NOMO-1 treated with dmso at 0.1 percent for 144 hours (cell line): ENCODE measurements at regions not wholly inside any gene's neighbourhood (a gene's known extent, or its start where the extent isn't known, plus 50 kb on each side); places are given as distances from the start of the nearest gene placed in this dataset.

Experiments
- DNase-seq: peaks from one replicate; lab custom pipeline; 2025; ENCODE audit not compliant: unreplicated experiment; lab: John Stamatoyannopoulos, UW

- no peak for DNase-seq
Measured at GRCh38 chr7:118671149-118671548, 446.6 kb downstream of the ANKRD7 start.

- no peak for DNase-seq
Measured at GRCh38 chr7:118684796-118685195, 460.3 kb downstream of the ANKRD7 start.

GRCh38 chr7:118689403-118689802, 464.9 kb downstream of the ANKRD7 start:
- DNase-seq: no peak

GRCh38 chr7:118696879-118697278, 472.4 kb downstream of the ANKRD7 start:
- no peak for DNase-seq

- no peak for DNase-seq
Measured at GRCh38 chr7:118699222-118699621, 474.7 kb downstream of the ANKRD7 start.

GRCh38 chr7:118708741-118709140, 484.2 kb downstream of the ANKRD7 start:
- no peak for DNase-seq

GRCh38 chr7:118711688-118712087, 487.2 kb downstream of the ANKRD7 start:
- DNase-seq: no peak

GRCh38 chr7:118713039-118713438, 488.5 kb downstream of the ANKRD7 start:
- no peak for DNase-seq

GRCh38 chr7:118720632-118721031, 496.1 kb downstream of the ANKRD7 start:
- DNase-seq: no peak

GRCh38 chr7:118731854-118732253, 507.4 kb downstream of the ANKRD7 start:
- DNase-seq: no peak

GRCh38 chr7:118734541-118734940, 510.0 kb downstream of the ANKRD7 start:
- DNase-seq: no peak

GRCh38 chr7:118735441-118735840, 510.9 kb downstream of the ANKRD7 start:
- no peak for DNase-seq

- DNase-seq: no peak
Measured at GRCh38 chr7:118737935-118738334, 513.4 kb downstream of the ANKRD7 start.

GRCh38 chr7:118745927-118746326, 521.4 kb downstream of the ANKRD7 start:
- no peak for DNase-seq

- DNase-seq: no peak
Measured at GRCh38 chr7:118747473-118747872, 523.0 kb downstream of the ANKRD7 start.

- no peak for DNase-seq
Measured at GRCh38 chr7:118753479-118753878, 529.0 kb downstream of the ANKRD7 start.

GRCh38 chr7:118754608-118755007, 530.1 kb downstream of the ANKRD7 start:
- DNase-seq: no peak

GRCh38 chr7:118755067-118755625, 530.6 kb downstream of the ANKRD7 start:
- DNase-seq: no peak

- DNase-seq: no peak
Measured at GRCh38 chr7:118757066-118757465, 532.6 kb downstream of the ANKRD7 start.

- no peak for DNase-seq
Measured at GRCh38 chr7:118758582-118758981, 534.1 kb downstream of the ANKRD7 start.

- no peak for DNase-seq
Measured at GRCh38 chr7:118759921-118760320, 535.4 kb downstream of the ANKRD7 start.

GRCh38 chr7:118762451-118762850, 537.9 kb downstream of the ANKRD7 start:
- DNase-seq: no peak

- DNase-seq: no peak
Measured at GRCh38 chr7:118764221-118764620, 539.7 kb downstream of the ANKRD7 start.

GRCh38 chr7:118771672-118772071, 547.2 kb downstream of the ANKRD7 start:
- DNase-seq: no peak
